ENCODE measurements at regions not wholly inside any gene's neighbourhood (a gene's known extent, or its start where the extent isn't known, plus 50 kb on each side); places are given as distances from the start of the nearest gene placed in this dataset.

GRCh38 chr10:33421789-33422462 is 87.5 kb upstream of the NRP1 start:
- TF ChIP-seq CTCF (IDR thresholded peaks at IDR 0.05) = no peak

GRCh38 chr10:33419311-33419710 is 84.8 kb upstream of the NRP1 start:
- no peak for TF ChIP-seq CTCF (IDR thresholded peaks at IDR 0.05)

GRCh38 chr10:33418301-33418700 is 83.8 kb upstream of the NRP1 start:
- no peak for TF ChIP-seq CTCF (IDR thresholded peaks at IDR 0.05)

GRCh38 chr10:33416691-33417090 is 82.2 kb upstream of the NRP1 start:
- no peak for TF ChIP-seq CTCF (IDR thresholded peaks at IDR 0.05)

GRCh38 chr10:33416209-33416608 is 81.7 kb upstream of the NRP1 start:
- no peak for TF ChIP-seq CTCF (IDR thresholded peaks at IDR 0.05)

- TF ChIP-seq CTCF (IDR thresholded peaks at IDR 0.05) = no peak
These were observed 80.4 kb upstream of the NRP1 start for GRCh38 chr10:33414841-33415240.

- TF ChIP-seq CTCF (IDR thresholded peaks at IDR 0.05) = no peak
These were observed 78.3 kb upstream of the NRP1 start for GRCh38 chr10:33412653-33413361.
